Activated CD4-positive, alpha-beta T cell treated with anti-CD3 and anti-CD28 coated beads for 4 hours (primary cell): ENCODE measurements at regions not wholly inside any gene's neighbourhood (a gene's known extent, or its start where the extent isn't known, plus 50 kb on each side); places are given as distances from the start of the nearest gene placed in this dataset.

ENCODE experiments used
- DNase-seq, 2 donors: peaks; one replicate each; pipeline ENCODE4 v3.0.0-alpha.2; 2020

DNA sequence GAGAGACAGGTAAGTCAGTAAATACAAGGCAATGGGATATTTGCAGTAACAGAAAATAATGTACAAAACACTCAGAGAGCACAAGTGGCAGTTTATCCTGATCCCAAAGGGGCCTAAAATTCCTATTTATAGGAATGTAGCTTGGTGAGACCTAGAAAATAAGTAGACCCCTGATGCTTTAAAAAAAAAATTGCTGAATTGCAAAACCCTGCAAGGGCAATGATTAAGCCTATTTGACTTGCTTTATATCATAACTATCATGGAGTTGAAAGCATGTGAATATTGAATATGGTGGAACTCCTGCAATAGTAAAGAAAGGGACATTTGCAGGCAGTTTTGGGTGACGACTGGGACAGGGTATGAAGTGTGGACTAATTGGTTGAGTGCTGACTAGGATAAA is 101.9 kb upstream of the C1orf21 start:
- DNase-seq = no peak

DNA sequence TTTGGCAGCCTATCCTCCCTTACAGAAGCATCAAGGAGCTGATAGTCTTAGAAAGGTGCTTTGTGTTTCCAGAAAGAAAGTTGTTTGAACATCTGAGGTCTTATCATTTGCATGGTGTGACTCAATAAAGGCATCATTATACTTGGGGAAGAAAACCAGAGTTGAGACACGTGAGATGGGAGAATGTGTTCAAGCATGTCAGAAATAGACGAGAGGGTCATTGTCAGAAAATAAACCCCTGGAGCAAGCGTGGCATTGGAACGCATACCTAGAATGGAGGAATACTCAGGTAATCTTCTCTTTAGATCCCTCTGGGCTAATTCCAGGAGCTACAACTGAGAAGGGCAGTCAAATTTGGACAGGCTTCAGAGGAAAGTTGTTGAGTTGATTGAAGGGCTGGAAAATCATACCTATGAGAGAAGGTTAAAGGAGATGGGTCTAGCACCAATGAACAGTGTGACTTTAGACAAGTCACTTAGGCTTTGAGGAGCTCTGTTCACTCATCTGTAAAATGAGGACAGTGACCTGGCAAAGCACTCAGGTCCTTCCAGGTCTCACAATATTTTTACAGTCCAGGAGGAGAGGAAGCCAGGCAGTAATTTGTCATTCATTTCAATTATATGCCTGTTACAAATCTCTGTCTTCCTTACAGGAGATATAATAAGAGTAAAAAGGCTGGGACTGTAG is 101.3 kb upstream of the C1orf21 start:
- DNase-seq = no peak

DNA sequence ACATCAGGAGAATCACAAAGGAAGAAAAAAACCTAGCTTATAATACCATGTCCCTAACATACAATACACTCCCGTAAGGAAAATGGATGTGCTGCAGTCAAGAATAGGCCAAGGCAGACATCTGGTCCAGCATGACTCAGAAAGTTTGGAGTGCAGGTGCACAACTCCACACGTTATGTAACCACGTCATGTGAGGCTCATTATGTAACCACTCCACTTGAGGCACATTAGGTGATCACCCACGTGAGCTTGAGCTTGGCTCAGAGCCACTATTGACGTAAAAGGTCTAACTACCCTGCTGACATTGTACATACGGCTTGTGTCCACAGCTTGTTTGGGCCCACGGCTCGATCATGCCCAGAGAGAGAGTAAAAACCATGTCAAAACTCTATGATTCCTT is 99.8 kb upstream of the C1orf21 start:
- no peak for DNase-seq

DNA sequence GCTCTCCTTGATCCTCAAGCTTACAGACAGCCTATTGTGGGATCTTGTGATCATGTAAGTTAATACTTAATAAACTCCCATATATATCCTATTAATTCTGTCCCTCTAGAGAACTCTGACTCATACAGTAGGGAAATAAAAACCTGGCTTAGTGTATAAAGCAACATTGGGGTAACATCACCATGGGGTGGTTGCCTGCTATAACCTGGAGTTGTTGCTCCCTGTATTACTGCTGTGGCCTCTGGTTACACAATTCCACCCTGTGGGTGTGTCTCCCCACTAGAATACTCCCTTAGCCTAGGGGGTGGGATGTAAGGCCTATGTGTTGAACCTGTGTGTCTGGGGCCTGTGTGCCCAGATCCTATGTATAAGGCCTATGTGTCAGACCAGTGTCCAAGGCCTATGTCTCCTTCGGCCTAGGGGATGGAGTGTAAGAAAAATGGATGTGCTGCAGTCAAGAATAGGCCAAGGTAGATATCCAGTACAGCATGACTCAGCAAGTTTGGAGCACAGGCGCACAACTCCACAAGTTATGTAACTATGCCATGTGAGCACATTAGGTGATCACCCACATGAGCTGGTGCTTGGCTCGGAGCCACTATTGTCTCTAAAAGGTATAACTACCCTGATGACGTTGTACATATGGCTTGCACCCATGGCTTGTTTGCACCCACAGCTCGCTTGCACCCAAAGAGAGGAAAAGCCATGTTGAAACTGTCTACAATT is 96.8 kb upstream of the C1orf21 start:
- DNase-seq = no peak

DNA sequence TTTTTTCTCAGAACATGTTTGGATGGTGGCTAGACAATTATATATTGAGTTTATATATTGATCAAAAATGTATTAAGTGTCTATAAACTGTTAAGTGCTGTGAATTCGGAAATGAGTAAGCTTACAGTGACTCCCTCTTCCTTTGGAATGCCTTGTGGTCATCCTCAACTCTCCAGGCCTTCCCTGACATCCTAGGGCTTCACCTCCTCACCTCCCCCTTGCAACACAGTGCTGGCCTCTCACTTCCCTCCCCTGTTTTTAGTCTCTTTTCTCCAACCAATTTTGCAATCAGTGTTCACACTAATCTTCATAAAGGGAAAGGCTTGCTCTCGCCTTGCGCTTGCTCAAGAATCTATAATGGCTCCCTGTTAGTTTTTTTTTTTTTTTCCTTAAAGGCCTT is 95.1 kb upstream of the C1orf21 start:
- DNase-seq = no peak

DNA sequence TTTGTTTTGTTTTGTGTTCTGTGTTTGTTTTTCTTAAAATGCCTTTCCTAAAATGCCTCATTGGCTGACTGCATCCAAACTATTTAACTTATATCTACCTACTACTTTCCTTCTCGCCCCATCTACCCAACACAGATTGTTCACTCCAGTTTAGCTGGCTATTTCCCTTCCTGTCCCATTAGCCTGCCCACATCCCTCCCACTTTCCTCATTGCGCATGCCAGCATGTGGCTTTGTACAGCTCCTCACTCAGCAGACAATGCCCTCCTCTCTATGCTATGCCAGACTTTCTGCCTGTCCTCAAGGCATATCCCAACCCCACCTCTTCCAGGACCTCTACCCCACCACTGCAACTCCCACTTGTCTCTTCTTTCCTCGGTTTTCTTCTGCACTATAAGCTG is 94.7 kb upstream of the C1orf21 start:
- DNase-seq = no peak

DNA sequence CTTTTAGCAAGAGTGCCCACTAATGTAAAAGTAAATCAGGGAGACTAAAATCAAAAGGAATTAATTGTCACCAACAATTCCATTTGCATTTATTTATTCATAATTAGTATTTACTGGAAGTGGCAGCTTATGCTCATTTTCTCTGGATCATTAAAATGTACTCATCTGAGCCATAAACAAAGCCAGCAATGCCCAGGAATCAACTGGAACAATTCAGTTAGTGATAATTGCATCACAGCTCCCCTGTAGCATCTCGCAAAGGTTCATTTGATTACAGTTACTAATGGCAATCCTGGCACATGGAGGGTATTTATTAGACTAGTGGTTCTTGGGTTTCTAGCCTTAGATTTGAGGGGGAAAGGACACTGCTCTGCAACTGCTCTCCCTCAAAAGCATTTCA is 92.7 kb upstream of the C1orf21 start:
- no peak for DNase-seq

DNA sequence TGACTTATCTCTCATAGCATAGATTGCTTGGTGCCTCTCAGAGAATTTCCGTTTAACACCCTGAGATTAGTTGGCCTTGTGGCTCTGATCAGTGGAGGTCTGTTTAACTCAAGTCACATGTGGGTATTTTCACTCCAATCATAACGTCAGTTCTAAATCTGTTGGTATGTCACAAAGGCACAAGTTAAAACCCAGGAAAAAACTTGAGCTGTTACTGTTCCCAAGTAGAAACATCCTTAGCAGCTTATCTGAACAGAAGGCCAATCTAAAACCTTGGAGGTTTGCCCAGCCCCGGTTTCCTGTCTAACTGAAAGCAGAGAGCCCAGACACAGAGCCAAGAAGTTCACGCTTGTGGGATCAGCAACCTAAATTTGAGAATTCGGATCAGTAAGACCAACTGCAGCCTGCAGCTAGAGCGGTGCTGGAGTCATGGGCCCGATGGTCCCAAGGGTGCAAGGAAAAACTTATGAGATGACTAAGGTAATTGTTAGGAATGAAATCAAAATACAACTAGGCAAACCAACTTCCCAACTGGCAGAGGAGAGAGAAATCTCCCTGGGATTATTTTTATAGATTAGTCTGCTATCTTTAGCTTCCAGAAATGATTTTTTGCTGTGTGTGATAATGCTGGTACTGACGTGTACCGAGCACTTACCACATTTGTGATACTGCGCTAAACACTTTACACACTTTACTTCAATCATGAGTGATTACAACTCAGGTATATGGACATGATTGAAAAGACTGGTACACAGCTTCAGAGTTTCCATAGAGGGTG is 90.2 kb upstream of the C1orf21 start:
- DNase-seq = no peak

DNA sequence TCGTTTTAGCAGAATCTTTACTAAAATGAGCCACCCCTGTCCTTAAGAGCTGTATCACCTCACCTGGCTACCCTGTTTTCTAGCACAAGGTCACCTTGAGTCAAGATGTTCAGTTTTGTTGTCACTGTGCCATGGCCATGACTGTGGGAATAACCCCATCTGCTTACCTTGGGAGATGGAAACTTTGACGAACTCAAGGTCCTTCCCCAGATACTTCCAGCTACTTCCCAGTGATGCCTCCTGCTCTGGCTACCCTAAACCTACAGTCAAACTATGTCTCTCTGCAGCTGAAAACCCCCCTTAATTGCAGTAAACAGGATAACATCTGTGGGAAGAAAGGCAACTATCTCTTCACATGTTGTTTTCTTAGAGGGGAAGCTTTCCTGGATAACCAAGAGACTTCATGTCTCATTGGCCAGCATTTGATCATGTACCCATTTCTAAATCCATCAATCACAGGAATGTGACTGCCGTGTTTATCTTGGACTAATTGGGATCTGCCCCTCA is 89.5 kb upstream of the C1orf21 start:
- no peak for DNase-seq

DNA sequence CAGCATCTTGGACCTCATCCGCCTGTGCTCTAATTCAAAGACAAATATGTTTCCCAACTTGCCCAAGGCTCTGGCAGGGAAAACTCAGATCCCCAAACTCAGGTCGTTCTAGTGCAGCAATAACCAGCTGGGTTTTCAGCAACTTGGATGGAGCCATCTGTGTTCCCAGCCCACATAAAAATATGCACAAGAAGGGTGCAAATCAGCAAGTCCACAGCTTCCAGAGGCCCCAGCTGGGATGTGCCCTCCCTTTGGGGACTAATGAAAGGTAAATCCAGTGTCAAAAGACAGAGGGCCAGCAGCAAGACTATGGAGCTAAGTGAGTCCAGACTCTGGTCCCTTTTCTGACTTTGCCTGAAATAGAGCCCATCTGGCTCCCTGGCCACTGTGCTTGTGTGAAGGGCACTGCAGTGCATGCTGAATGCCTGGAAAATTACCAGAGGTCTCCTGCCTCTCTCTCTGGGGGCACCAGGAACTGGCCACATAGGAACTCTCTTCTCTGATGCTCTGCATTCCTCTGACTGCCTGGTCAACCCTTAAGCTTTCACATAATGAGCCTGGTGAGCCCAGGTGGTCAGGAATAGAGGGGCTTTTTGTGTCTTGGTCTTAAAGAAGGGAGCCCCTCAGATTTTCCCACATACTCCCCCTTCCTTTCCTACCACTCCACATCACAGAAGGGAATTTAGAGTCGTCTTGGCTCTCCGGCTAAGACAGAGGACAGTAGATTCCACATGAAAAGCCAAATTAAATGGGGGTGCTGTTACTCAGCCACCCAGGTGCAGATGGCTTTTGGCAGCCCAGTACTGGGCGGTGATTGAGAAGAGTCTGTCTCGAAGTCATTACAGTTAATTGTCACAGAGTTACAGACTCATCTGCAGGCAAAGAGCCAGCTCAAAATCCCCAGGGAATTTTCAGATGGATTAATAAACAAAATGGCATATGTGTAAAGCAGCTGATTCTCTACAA is 88.1 kb upstream of the C1orf21 start:
- no peak for DNase-seq

DNA sequence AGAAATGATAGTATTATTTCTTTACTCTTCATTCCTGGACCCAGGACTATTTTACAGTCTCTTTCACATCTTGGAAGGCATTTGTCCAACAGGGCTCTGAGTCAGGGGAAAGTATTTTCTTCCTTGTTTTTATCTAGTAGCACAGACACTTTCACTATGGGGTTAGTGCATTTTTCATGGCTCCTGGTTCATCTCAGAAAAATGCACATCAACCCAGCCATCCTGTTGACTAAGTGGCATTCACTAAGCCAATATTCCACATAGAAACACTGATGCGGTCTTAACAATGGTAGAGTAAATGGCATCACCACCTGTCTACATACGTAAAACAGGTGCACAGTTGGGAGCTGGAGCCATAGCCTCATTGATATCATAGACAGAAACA is 87.4 kb upstream of the C1orf21 start:
- DNase-seq = no peak

DNA sequence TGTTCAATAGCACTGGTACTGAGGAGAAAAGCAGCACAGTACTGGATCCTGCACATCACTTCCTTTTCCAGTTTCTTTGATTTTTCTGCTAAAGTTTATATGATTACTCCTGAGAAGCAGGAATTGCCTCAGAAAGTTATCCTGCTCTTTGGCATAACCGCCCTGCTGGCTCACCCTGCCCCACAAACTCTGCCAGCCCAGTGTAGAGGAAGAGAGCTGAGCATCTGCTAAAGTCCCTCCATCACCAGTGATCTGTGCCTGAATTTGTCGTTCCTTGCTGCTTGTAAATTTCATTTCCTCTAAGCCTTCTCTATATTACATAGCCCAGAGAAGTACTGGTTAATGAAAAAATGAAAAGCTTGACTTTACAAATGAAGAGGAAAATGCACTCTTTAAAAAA is 87.0 kb upstream of the C1orf21 start:
- no peak for DNase-seq

DNA sequence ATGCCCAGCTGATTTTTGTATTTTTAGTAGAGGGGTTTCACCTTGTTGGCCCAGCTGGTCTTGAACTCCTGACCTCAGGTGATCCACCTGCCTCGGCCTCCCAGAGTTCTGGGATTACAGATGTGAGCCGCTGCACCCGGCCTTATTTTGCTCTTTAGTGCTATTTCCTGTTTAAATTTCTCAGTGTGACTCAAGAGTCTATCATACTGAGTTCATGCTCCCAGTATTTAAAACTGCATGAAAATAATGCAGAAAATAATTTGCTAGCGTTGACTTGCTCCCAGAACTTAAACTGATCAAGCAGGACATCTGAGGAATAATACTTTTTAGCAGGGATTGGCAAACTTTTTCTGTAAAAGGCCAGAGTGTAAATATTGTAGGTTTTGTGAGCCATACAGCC is 86.4 kb upstream of the C1orf21 start:
- DNase-seq = no peak

DNA sequence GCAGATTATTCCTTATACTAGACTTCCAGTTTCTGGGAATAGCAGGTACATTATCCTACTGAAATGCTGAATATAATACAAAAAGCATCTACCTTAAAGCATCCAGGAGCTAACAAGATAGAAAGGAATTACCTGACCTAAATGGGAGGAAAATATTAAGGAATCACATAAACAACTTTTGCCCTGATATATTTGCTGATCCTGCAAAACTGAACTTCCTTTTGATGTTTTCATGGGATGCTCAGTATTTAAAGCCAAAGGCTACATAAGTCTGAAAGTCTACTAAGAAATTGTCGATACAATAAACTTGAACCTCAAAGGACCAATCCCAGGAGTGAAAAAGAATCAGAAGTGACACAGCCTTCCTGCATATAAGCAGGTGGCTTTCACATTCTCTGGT is 85.6 kb upstream of the C1orf21 start:
- DNase-seq = no peak

DNA sequence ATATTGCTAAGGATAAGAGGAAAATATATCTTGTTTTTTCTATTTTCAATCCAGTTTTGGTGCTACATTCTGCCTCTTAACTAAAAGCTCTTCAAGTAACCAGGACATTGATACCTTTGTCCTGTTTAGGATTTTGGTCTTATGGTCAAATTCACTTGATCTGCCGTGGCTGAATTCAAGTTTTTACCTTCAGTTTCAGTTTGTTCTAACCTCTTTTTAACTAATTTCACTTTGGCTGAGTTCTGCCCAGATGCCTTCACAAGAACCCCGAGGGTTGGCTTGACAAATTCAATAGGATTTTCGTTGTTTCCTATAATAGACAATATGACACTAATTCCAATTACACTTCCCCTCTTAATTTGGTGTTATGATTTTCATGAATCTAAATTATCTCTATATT is 84.5 kb upstream of the C1orf21 start:
- no peak for DNase-seq

DNA sequence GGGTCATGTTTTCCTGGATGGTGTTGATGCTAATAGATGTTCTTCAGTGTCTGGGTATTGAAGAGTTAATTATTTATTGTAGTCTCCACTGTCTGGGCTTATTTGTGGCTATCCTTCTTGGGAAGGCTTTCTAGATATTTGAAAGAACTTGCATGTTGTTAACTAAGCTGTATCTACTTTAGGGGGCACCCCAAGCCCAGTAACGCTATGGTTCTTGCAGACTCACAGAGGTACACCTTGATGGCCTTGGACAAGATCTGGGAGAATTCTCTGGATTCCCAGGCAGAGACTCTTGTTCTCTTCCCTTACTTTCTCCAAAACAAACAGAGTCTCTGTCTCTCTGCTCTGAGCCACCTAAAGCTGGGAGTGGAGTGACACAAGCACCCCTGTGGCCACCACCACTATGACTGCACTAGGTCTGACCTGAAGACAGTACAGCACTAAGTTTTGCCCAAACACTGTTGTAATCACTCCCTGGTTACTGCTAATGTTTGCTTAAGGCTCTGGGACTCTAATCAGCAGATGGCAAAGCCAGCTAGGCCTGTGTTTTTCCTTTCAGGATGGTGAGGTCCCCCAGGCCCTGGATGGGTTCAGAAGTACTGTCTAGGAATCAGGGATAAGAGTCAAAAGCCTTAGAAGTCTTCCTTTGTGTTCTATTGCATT is 76.5 kb upstream of the C1orf21 start:
- no peak for DNase-seq

DNA sequence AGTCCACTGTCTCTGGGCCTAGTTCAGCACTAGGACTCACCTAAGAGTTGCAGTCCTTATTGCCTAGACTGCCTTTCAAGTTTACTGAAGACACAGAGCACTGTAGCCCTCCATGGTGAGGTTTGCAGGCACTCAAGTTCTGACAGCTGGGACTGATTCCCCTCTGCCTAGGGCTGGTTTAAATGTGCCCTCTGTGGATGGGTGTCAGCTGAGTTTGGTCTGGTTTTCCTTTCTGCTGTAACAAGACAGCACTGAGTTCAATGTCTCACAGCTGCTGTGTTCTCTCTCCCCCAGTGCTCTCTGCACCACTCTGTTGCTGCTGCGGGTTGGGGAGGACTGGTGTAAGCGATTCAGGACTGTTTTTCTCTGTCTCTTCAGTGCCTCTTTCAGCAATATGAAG is 75.2 kb upstream of the C1orf21 start:
- DNase-seq = no peak

DNA sequence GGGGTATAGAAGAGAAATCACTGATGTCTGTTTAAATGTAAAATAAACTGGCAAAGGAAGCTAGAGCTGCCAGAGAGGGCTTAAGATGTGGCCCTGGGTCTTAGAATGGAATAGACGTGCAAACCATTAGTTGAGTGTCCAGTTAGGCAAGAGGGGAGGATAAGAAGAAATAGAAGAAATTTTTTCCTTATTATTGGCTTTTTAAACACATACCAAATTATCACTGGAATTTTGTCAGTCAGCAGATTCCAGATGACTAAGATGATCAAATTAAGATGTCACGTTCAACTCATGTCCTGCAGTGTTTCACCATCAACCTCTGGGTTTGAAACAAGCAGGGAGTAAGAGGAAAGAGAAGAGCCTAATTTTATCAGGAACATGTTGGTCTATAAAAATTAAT is 71.6 kb upstream of the C1orf21 start:
- DNase-seq = no peak

DNA sequence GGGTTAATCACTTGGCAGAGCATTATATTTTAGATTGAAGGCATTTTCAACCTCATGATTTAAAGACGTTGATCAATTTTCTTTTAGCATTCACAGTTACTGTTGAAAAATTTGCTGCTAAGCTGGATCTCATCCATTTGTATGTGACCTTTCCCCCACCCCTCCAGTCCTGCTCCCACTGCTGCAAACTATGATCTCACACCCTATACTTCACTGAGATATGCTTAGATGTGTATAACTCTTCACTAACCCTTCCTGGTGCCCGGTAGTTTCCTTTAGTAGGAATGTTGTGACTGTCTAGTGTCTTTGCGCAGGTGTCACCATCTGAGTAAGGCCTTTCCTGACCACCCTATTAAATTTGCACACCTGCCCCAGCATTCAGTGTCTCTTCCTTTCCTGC is 67.0 kb upstream of the C1orf21 start:
- DNase-seq = no peak

DNA sequence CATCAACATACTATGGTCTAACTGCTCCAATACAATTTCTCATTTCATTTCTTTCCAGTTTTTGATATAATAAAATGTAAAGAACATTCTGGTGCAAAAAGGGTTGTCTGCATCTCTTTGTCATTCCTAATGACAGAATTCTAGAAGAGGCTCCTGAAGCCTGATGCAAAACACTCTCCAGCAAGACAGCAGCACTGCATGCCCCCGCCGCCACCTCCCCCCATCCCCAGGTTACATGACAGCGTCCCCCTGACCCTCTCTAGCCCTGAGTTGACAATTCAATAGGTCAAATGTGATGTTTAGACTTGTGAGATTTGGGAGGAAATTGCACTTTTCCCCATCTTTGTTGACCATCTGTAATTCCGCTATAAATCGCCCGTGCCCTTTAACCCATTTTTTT is 64.6 kb upstream of the C1orf21 start:
- DNase-seq = no peak

DNA sequence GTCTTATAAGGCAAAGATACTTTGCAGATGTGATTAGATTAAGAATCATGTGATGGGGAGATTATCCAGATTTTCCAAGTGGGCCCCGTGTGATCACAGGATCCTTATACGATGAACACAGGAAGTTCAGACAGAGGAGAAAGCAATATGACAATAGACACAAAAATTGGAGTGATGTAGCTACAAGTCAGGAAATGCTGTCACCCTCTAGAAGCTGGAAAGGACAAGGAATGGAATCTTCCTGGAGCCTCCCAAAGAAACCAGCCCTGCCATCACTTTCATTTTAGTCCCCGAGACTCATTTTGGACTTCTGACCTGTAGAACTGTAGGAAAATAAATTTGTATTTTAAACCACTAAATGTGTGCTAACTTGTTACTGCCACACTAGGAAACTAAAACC is 61.9 kb upstream of the C1orf21 start:
- no peak for DNase-seq

DNA sequence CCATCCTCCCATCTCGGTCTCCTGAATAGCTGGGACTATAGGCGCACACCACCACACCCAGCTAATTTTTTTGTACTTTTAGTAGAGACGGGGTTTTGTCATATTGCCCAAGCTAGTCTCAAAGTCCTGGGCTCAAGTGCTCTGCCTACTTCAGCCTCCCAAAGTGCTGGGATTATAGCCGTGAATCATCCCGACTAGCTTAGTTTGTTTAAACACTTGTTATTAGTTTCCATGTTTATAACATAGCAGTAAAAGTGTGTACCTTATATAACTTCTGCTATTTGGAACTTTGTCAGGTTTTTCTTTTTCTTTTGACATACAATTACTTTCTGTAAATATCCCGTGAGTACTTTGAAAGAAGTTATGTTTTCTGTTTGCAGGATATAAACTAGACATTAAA is 60.6 kb upstream of the C1orf21 start:
- no peak for DNase-seq
